ENCODE measurements at regions not wholly inside any gene's neighbourhood (a gene's known extent, or its start where the extent isn't known, plus 50 kb on each side); places are given as distances from the start of the nearest gene placed in this dataset.
A peak's percentile ranks its signal among the peaks of the same experiment; 100 is the strongest.

DNA sequence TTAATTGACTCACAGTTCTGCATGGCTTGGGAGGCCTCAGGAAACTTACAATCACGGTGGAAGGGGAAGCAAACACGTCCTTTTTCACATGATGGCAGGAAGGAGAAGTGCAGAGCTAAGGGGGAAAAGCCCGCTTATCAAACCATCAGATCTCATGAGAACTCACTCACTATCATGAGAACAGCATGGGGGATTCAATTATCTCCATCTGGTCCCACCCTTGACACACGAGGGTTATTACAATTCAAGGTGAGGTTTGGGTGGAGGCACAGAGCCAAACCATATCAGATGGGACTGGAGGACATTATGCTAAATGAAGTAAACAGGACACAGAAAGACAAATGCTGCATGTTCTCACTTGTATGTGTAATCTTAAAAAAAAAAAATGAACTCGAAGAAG, 141.4 kb upstream of the HABP2 start:
- Mint-ChIP-seq H3K36me3 (ENCODE audit: insufficient read depth) (no peaks in the 10 kb centered on the region), H3K4me3 (ENCODE audit: low read depth) (no peak overlapping the region), H3K27me3 (peaks cover 38% of the 10 kb centered on the region), H3K9me3 (ENCODE audit: low read depth) (no peaks in the 10 kb centered on the region), H3K27ac (peak overlapping the region; percentile 81), H3K4me1 (ENCODE audit: low read depth) (peaks cover 53% of the 10 kb centered on the region)
- TF ChIP-seq, protein P1, sequence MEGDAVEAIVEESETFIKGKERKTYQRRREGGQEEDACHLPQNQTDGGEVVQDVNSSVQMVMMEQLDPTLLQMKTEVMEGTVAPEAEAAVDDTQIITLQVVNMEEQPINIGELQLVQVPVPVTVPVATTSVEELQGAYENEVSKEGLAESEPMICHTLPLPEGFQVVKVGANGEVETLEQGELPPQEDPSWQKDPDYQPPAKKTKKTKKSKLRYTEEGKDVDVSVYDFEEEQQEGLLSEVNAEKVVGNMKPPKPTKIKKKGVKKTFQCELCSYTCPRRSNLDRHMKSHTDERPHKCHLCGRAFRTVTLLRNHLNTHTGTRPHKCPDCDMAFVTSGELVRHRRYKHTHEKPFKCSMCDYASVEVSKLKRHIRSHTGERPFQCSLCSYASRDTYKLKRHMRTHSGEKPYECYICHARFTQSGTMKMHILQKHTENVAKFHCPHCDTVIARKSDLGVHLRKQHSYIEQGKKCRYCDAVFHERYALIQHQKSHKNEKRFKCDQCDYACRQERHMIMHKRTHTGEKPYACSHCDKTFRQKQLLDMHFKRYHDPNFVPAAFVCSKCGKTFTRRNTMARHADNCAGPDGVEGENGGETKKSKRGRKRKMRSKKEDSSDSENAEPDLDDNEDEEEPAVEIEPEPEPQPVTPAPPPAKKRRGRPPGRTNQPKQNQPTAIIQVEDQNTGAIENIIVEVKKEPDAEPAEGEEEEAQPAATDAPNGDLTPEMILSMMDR (IDR thresholded peaks at IDR 0.05; ENCODE audit: unreplicated experiment) = no peak
- no peak for DNase-seq (ENCODE audit: low spot score, unreplicated experiment)

GRCh38 chr10:113412161-113412560, 140.7 kb upstream of the HABP2 start:
- no peaks in the 10 kb centered on the region for H3K36me3 Mint-ChIP-seq (ENCODE audit: insufficient read depth)
- no peaks in the 10 kb centered on the region for H3K9me3 Mint-ChIP-seq (ENCODE audit: low read depth)
- TF ChIP-seq, protein P1 (IDR thresholded peaks at IDR 0.05; ENCODE audit: unreplicated experiment) = no peak
- no peak overlapping the region for H3K4me3 Mint-ChIP-seq (ENCODE audit: low read depth)
- peaks cover 49% of the 10 kb centered on the region for H3K4me1 Mint-ChIP-seq (ENCODE audit: low read depth)
- peaks cover 36% of the 10 kb centered on the region for H3K27me3 Mint-ChIP-seq
- no peak overlapping the region for H3K27ac Mint-ChIP-seq
- DNase-seq (ENCODE audit: low spot score, unreplicated experiment) = no peak

DNA sequence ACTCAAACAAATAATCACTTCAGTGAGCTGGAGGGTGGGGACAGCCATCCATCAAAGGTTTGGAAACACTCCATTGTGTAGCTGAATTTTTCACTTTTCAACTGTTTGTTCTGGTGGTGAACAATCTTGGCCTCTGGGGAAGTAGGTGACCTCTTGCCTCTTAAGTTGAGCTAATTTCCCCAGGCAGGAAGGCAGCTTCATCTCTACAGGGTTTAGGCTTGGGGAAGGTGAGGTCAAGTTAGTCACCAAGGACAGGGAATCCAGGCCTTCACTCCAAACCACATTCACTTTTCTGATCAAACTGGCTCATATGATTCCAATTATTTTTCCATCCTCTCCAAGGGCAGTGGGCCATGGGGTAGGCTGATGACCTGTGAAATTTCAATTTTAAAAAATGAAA, 138.3 kb upstream of the HABP2 start:
- H3K36me3 Mint-ChIP-seq (ENCODE audit: insufficient read depth) = peaks cover 3% of the 10 kb centered on the region
- H3K4me3 Mint-ChIP-seq (ENCODE audit: low read depth) = no peak overlapping the region
- peak overlapping the region; percentile 35 for H3K27ac Mint-ChIP-seq
- H3K27me3 Mint-ChIP-seq = peaks cover 46% of the 10 kb centered on the region
- TF ChIP-seq, protein P1 (IDR thresholded peaks at IDR 0.05; ENCODE audit: unreplicated experiment) = no peak
- H3K4me1 Mint-ChIP-seq (ENCODE audit: low read depth) = peaks cover 35% of the 10 kb centered on the region
- DNase-seq (ENCODE audit: low spot score, unreplicated experiment) = no peak
- peaks cover 9% of the 10 kb centered on the region for H3K9me3 Mint-ChIP-seq (ENCODE audit: low read depth)

- DNase-seq (ENCODE audit: low spot score, unreplicated experiment) = no peak
- Mint-ChIP-seq H3K27ac (no peak overlapping the region), H3K4me3 (ENCODE audit: low read depth) (no peak overlapping the region), H3K4me1 (ENCODE audit: low read depth) (peaks cover 28% of the 10 kb centered on the region), H3K36me3 (ENCODE audit: insufficient read depth) (peaks cover 5% of the 10 kb centered on the region), H3K9me3 (ENCODE audit: low read depth) (peaks cover 16% of the 10 kb centered on the region), H3K27me3 (peaks cover 46% of the 10 kb centered on the region)
- TF ChIP-seq, protein P1 (IDR thresholded peaks at IDR 0.05; ENCODE audit: unreplicated experiment) = no peak
These were observed 137.6 kb upstream of the HABP2 start for GRCh38 chr10:113415246-113415645.

GRCh38 chr10:113420057-113420732, 132.7 kb upstream of the HABP2 start:
- Mint-ChIP-seq H3K4me1 (ENCODE audit: low read depth) (peaks cover 4% of the 10 kb centered on the region), H3K36me3 (ENCODE audit: insufficient read depth) (peaks cover 5% of the 10 kb centered on the region), H3K27me3 (peaks cover 88% of the 10 kb centered on the region), H3K4me3 (ENCODE audit: low read depth) (no peak overlapping the region), H3K27ac (no peak overlapping the region), H3K9me3 (ENCODE audit: low read depth) (peaks cover 19% of the 10 kb centered on the region)
- TF ChIP-seq, protein P1 (IDR thresholded peaks at IDR 0.05; ENCODE audit: unreplicated experiment) = no peak
- no peak for DNase-seq (ENCODE audit: low spot score, unreplicated experiment)
